ENCODE measurements at regions not wholly inside any gene's neighbourhood (a gene's known extent, or its start where the extent isn't known, plus 50 kb on each side); places are given as distances from the start of the nearest gene placed in this dataset.

DNA sequence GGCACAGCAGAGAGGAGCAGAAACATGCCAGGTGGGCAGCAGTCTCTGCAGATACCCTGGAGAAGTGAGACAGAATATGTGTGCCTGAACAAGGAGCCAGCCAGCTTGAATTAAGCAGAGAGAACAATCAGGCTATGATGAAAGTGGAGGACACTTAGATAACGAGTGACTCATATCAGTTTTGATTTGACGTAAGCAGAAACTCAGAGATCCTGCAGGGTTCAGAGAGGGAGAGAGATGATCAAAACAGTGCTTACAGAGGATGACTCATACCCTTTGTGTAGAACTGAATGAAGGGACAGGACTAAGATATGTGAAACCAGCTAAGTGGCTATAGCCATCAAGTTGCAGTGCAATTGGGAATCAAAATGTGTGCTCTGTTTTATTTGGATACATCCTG is 300.7 kb downstream of the TENT5A start:
- H3K4me3 ChIP-seq (ENCODE audit: low read depth, low read length): no peak overlapping the region
- no peaks in the 10 kb centered on the region for H3K4me1 ChIP-seq (ENCODE audit: control insufficient read depth, insufficient read depth, low read length)
- no peaks in the 10 kb centered on the region for H3K27me3 ChIP-seq (ENCODE audit: control insufficient read depth, insufficient read depth, low read length)
- no peak overlapping the region for H3K9ac ChIP-seq (ENCODE audit: low read depth, low read length)
- no peaks in the 10 kb centered on the region for H3K36me3 ChIP-seq (ENCODE audit: control insufficient read depth, insufficient read depth, low read length)
- H3K9me3 ChIP-seq (ENCODE audit: control insufficient read depth, insufficient read depth, low read length): no peaks in the 10 kb centered on the region

DNA sequence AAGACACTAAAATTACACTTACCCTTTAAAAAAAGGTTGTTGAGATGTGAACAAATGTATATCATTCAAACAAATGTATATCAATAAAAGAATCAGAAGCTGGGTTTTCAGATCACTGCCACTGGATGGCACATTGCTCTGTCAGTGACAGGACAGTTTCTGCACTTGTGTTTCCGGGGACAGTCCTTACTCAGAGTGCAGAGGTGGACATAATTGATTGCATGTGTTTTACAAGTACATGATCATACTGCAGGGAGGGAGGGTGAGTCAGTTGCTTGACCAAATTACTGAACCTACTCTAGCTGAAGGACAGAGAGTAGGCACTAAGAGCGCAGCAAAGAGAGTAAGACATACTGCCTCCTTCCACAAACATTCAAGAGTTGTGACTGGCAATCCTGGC is 302.3 kb downstream of the TENT5A start:
- no peaks in the 10 kb centered on the region for H3K9me3 ChIP-seq (ENCODE audit: control insufficient read depth, insufficient read depth, low read length)
- H3K4me3 ChIP-seq (ENCODE audit: low read depth, low read length): no peak overlapping the region
- no peak overlapping the region for H3K9ac ChIP-seq (ENCODE audit: low read depth, low read length)
- no peaks in the 10 kb centered on the region for H3K4me1 ChIP-seq (ENCODE audit: control insufficient read depth, insufficient read depth, low read length)
- H3K27me3 ChIP-seq (ENCODE audit: control insufficient read depth, insufficient read depth, low read length): no peaks in the 10 kb centered on the region
- H3K36me3 ChIP-seq (ENCODE audit: control insufficient read depth, insufficient read depth, low read length): no peaks in the 10 kb centered on the region

DNA sequence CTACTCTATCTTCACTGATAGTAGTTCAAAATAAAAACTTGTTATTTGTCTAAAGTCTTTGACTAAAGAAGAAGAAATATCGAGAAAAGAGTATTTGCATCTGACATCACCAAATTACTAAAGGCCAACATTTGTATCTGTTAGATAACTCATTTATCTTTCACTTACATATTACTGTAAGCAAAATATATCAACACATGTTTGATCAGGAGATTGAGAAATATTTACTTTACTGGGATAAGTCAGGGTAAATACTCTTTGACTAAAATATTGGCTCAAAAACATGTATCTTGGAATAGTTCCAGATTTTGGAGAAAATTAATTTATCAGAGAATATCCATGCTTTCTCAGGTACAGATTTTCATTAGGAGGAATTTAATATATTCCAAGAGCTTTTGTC is 306.0 kb downstream of the TENT5A start:
- no peaks in the 10 kb centered on the region for H3K36me3 ChIP-seq (ENCODE audit: control insufficient read depth, insufficient read depth, low read length)
- H3K4me1 ChIP-seq (ENCODE audit: control insufficient read depth, insufficient read depth, low read length): no peaks in the 10 kb centered on the region
- no peak overlapping the region for H3K9ac ChIP-seq (ENCODE audit: low read depth, low read length)
- no peak overlapping the region for H3K4me3 ChIP-seq (ENCODE audit: low read depth, low read length)
- H3K9me3 ChIP-seq (ENCODE audit: control insufficient read depth, insufficient read depth, low read length): no peaks in the 10 kb centered on the region
- no peaks in the 10 kb centered on the region for H3K27me3 ChIP-seq (ENCODE audit: control insufficient read depth, insufficient read depth, low read length)

DNA sequence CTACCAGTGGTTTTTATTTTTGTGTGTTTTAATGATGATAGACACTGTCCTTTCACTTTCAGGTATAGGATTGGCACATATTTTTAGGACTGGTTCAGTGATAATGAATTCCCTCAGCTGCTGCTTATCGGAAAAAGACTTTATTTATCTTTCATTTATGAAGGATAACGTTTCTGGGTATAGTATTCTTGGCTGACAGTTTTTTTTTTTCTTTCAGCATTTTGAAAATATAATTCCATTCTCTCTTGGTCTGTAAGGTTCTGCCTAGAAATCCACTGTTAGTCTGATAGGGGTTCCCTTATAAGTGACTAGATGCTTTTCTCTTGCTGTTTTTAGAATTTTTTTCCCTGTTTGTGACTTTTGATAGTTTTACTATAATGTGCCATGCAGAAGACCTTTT is 313.1 kb downstream of the TENT5A start:
- Histone ChIP-seq H3K36me3 (ENCODE audit: control insufficient read depth, insufficient read depth, low read length) (no peaks in the 10 kb centered on the region), H3K4me1 (ENCODE audit: control insufficient read depth, insufficient read depth, low read length) (no peaks in the 10 kb centered on the region), H3K27me3 (ENCODE audit: control insufficient read depth, insufficient read depth, low read length) (no peaks in the 10 kb centered on the region), H3K9me3 (ENCODE audit: control insufficient read depth, insufficient read depth, low read length) (no peaks in the 10 kb centered on the region), H3K9ac (ENCODE audit: low read depth, low read length) (no peak overlapping the region), H3K4me3 (ENCODE audit: low read depth, low read length) (no peak overlapping the region)

DNA sequence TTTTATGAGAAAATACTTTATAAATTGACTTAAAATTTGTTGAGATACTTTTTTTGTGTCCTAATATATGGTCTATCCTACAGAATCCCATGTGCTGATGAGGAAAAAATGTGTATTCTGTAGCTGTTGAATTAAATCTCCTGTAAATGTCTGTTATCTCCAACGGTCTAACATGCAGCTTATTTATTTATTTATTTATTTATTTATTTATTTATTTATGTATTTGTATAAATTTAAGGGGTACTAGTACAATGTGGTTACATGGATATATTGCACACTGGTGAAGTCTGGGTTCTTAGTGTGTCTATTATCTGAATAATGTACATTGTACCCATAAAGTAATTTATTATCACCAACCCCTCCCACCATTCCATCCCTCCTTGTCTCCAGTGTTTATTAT is 315.5 kb downstream of the TENT5A start:
- no peaks in the 10 kb centered on the region for H3K9me3 ChIP-seq (ENCODE audit: control insufficient read depth, insufficient read depth, low read length)
- H3K36me3 ChIP-seq (ENCODE audit: control insufficient read depth, insufficient read depth, low read length): no peaks in the 10 kb centered on the region
- no peaks in the 10 kb centered on the region for H3K4me1 ChIP-seq (ENCODE audit: control insufficient read depth, insufficient read depth, low read length)
- no peaks in the 10 kb centered on the region for H3K27me3 ChIP-seq (ENCODE audit: control insufficient read depth, insufficient read depth, low read length)
- H3K4me3 ChIP-seq (ENCODE audit: low read depth, low read length): no peak overlapping the region
- H3K9ac ChIP-seq (ENCODE audit: low read depth, low read length): no peak overlapping the region

DNA sequence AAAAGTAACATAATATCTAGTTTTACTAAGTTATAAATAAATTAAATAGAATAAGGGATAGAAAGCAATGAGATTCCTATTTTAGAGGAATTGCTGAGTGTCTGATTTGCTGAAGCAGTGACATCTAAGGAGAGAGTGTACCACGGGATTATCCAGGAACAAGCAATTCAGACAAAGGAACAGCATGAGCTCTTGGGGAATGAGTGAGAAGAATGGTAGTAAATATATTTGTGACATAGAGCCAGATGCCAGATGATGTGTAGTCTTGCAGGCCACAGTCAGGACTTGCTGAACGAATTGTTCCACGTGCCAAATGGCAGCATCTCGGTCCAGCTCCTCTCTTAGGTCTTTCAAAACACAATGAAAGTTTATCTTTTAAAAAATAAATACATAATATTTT is 339.2 kb downstream of the TENT5A start:
- Histone ChIP-seq H3K36me3 (ENCODE audit: control insufficient read depth, insufficient read depth, low read length) (no peaks in the 10 kb centered on the region), H3K4me3 (ENCODE audit: low read depth, low read length) (no peak overlapping the region), H3K9ac (ENCODE audit: low read depth, low read length) (no peak overlapping the region), H3K9me3 (ENCODE audit: control insufficient read depth, insufficient read depth, low read length) (no peaks in the 10 kb centered on the region), H3K4me1 (ENCODE audit: control insufficient read depth, insufficient read depth, low read length) (no peaks in the 10 kb centered on the region), H3K27me3 (ENCODE audit: control insufficient read depth, insufficient read depth, low read length) (no peaks in the 10 kb centered on the region)

DNA sequence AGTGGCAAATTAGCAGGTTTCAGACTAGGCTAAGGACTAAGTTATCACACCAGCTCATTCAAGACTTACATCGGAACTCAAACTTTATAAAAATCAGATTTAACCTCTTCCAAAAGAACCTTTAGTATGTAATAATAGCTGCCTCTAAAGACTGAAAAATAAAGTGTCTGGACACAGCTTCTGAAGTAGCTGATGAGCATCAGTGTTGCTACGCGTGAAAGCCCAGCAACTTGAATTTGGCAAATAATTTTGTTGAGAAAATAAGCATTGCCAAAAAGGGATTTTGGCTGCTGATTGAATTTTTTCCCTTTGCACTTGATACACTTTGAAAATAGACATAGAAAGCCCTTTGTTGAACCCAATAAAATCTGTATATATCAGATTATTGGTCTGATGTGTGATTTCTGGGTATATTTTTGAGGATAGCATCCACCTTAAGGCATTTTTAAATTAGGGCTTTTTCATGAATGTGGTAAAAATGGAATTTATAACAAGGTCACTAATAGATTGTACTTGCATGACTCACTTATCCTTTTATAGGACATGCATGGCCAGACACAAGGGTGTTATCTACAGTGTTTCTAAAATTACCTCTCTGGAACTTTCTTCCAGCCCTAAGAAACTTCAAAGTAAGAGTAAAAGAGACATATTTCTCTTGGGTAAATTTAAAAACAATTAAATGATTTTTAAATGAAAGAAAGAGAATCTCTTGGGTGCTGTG is 350.4 kb downstream of the TENT5A start:
- Histone ChIP-seq H3K4me3 (ENCODE audit: low read depth, low read length) (no peak overlapping the region), H3K36me3 (ENCODE audit: control insufficient read depth, insufficient read depth, low read length) (no peaks in the 10 kb centered on the region), H3K9me3 (ENCODE audit: control insufficient read depth, insufficient read depth, low read length) (no peaks in the 10 kb centered on the region), H3K9ac (ENCODE audit: low read depth, low read length) (no peak overlapping the region), H3K4me1 (ENCODE audit: control insufficient read depth, insufficient read depth, low read length) (no peaks in the 10 kb centered on the region), H3K27me3 (ENCODE audit: control insufficient read depth, insufficient read depth, low read length) (no peaks in the 10 kb centered on the region)

DNA sequence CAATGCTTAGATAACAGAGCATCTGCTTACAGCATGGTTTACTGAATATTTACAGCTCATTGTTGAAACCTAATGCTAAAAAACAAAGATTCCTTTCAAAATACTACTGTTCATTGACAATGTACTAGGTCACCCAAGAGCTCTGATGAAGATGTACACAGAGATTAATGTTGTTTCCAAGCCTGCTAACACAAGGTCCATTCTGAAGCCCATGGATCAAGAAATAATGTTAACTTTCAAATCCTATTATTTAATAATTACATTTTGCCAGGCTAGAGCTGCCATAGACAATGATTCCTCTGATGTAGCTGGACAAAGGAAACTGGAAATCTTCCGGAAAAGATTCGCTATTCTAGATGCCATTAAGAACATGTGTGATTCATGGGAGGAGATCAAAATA is 355.6 kb downstream of the TENT5A start:
- no peaks in the 10 kb centered on the region for H3K27me3 ChIP-seq (ENCODE audit: control insufficient read depth, insufficient read depth, low read length)
- no peaks in the 10 kb centered on the region for H3K4me1 ChIP-seq (ENCODE audit: control insufficient read depth, insufficient read depth, low read length)
- no peak overlapping the region for H3K9ac ChIP-seq (ENCODE audit: low read depth, low read length)
- H3K4me3 ChIP-seq (ENCODE audit: low read depth, low read length): no peak overlapping the region
- no peaks in the 10 kb centered on the region for H3K9me3 ChIP-seq (ENCODE audit: control insufficient read depth, insufficient read depth, low read length)
- H3K36me3 ChIP-seq (ENCODE audit: control insufficient read depth, insufficient read depth, low read length): no peaks in the 10 kb centered on the region

DNA sequence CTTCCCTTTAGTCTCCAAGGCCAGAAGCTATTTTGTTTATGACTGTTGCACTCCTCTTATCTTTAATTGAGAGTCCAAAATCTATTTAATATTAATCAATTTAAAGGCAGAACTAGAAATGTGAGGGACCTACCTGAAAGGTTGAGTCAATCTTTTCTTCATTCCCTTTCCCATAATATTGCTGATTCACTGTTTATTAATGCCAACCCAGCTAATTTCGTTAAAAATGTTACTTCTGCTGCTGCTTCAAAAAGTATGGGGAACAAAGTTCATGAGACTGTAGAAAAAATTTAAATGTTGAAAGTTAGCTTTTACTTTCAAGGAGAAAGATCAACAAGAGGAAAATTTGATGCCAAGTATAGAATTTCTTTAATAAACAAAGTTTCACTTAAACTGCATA is 365.3 kb downstream of the TENT5A start:
- H3K4me3 ChIP-seq (ENCODE audit: low read depth, low read length): no peak overlapping the region
- no peak overlapping the region for H3K9ac ChIP-seq (ENCODE audit: low read depth, low read length)
- no peaks in the 10 kb centered on the region for H3K4me1 ChIP-seq (ENCODE audit: control insufficient read depth, insufficient read depth, low read length)
- H3K9me3 ChIP-seq (ENCODE audit: control insufficient read depth, insufficient read depth, low read length): no peaks in the 10 kb centered on the region
- no peaks in the 10 kb centered on the region for H3K36me3 ChIP-seq (ENCODE audit: control insufficient read depth, insufficient read depth, low read length)
- H3K27me3 ChIP-seq (ENCODE audit: control insufficient read depth, insufficient read depth, low read length): no peaks in the 10 kb centered on the region

DNA sequence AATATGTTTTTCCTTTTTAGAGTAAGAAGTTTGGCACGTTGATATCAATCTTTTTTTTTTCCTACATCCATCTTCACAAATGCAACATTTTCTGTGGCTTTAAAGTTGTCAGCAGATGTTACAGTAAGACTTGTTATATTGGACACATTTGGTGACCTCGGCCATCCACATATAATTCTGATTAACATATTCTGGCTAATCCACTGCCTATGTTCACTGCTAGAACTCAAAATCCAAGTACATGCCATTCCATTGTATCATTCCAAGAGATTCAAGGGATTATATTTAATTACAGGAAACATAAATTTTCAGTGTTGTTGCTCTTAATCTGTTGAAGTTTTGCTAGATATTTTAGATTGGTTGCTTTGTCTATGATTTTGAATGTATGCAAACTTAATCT is 367.6 kb downstream of the TENT5A start:
- Histone ChIP-seq H3K27me3 (ENCODE audit: control insufficient read depth, insufficient read depth, low read length) (no peaks in the 10 kb centered on the region), H3K4me3 (ENCODE audit: low read depth, low read length) (no peak overlapping the region), H3K9ac (ENCODE audit: low read depth, low read length) (no peak overlapping the region), H3K4me1 (ENCODE audit: control insufficient read depth, insufficient read depth, low read length) (no peaks in the 10 kb centered on the region), H3K36me3 (ENCODE audit: control insufficient read depth, insufficient read depth, low read length) (no peaks in the 10 kb centered on the region), H3K9me3 (ENCODE audit: control insufficient read depth, insufficient read depth, low read length) (no peaks in the 10 kb centered on the region)

DNA sequence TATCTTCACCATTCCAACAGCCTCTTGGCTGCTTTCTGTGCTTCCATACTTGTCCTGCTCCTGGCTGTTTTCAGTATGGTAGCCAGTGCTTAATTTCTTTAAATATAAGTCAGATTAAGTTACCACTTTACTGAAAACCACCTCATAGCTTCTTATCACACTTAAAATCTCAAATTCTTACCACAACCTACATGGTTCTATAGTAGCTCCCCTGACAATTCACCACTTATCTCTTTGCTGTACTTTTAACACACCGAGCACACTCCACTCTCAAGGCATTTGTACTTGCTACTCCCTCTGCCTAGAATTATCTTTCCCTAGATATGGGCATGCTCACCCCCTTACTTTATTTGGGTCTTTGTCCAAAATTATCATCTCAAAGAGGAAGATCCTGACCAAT is 369.0 kb downstream of the TENT5A start:
- Histone ChIP-seq H3K4me3 (ENCODE audit: low read depth, low read length) (no peak overlapping the region), H3K36me3 (ENCODE audit: control insufficient read depth, insufficient read depth, low read length) (no peaks in the 10 kb centered on the region), H3K9ac (ENCODE audit: low read depth, low read length) (no peak overlapping the region), H3K27me3 (ENCODE audit: control insufficient read depth, insufficient read depth, low read length) (no peaks in the 10 kb centered on the region), H3K9me3 (ENCODE audit: control insufficient read depth, insufficient read depth, low read length) (no peaks in the 10 kb centered on the region), H3K4me1 (ENCODE audit: control insufficient read depth, insufficient read depth, low read length) (no peaks in the 10 kb centered on the region)

DNA sequence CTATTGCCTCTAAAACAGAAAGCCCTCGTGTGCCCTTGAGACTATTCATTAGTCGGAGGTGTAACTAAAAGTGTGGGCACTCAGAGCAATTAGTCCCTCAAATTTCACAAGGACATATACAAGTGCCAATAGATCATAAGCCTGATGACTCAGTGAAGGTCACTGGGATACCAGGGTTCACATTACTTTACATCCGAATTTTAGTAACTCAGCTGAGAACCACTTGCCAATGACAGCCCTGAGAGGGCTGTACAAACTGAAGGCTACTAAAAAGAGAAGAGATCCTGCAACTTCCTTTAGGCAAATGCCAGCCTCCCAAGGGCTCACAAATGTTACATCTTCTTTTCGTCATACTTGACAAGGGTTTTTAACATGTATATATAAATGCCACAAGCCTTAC is 369.6 kb downstream of the TENT5A start:
- H3K4me3 ChIP-seq (ENCODE audit: low read depth, low read length): no peak overlapping the region
- H3K4me1 ChIP-seq (ENCODE audit: control insufficient read depth, insufficient read depth, low read length): no peaks in the 10 kb centered on the region
- H3K36me3 ChIP-seq (ENCODE audit: control insufficient read depth, insufficient read depth, low read length): no peaks in the 10 kb centered on the region
- no peaks in the 10 kb centered on the region for H3K27me3 ChIP-seq (ENCODE audit: control insufficient read depth, insufficient read depth, low read length)
- no peaks in the 10 kb centered on the region for H3K9me3 ChIP-seq (ENCODE audit: control insufficient read depth, insufficient read depth, low read length)
- no peak overlapping the region for H3K9ac ChIP-seq (ENCODE audit: low read depth, low read length)
